ENCODE measurements at regions not wholly inside any gene's neighbourhood (a gene's known extent, or its start where the extent isn't known, plus 50 kb on each side); places are given as distances from the start of the nearest gene placed in this dataset.

DNA sequence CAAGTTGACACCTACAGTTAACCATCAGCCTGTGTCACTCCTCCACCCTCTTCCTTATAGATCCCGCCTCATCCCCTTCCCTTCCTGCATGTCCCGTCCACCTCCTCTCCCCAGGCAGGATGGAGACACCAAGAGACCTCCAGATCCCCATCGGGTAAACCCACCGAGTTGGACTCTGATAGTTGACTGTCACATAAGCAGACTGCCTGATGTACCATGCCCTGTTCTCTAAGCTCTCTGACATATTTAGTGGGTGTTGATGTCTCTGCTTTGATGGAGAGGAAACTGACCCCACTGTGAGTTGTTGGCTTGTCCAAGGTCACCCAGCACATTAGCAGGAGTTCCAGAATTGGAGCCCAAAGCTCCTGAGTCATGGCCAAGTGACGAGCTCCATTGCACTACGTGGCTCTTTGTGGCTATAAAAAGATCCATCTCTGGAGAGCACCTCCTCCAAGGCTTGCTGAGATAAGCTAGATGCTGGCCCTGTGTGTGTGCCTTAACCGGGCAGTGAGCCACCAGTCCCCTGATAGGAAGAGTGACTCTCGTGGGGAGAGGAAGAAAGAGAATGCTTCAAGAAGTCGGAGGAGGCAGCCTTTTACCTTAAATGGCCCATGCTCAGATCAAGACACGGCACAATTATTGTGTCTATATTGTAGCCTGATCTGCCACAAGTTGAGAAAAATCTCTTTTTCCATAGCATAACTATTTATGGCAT, 236.0 kb upstream of the ECI2 start:
- 66% methylated on average over 10 of the region's 10 CpGs for WGBS
- Histone ChIP-seq H3K27ac (replicated peaks in 1 of 4) (no peak overlapping the region), H3K9me3 (no peaks in the 10 kb centered on the region), H3K4me1 (peaks cover 0 to 18% (median 4%) of the 10 kb centered on the region in 4 donors), H3K27me3 (no peaks in the 10 kb centered on the region), H3K4me3 (no peak overlapping the region), H3K36me3 (no peaks in the 10 kb centered on the region)
- no peak for TF ChIP-seq POLR2AphosphoS5 (IDR thresholded peaks at IDR 0.05)
- no peak for TF ChIP-seq EP300 (IDR thresholded peaks at IDR 0.05)
- no peak for TF ChIP-seq CTCF (IDR thresholded peaks at IDR 0.05)
- TF ChIP-seq POLR2A (IDR thresholded peaks at IDR 0.05; ENCODE audit: low read depth), result no peak
- intact Hi-C loops (cut with DNase I), result no loop called here
- DNase-seq (ENCODE audit: extremely low spot score), result no peak

DNA sequence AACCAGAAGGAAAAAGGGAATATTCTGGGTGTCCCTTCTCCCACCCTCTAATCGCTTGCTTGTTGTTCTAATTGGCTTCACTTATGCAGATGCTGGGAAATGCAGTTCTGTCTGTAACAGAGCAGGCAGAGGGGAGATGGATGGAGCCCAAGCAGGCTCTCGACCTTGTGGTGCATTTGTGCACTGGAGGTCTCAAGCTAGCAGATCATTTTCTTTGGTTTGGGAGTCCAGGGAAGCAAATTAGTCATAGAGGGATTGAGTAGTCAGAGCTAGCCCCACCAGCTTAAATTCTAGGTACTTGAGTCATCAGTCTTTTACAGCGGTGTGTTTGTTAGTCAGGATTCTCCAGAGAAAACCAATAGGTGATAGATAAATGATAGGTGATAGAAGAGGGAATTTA, 234.7 kb upstream of the ECI2 start:
- H3K27me3 ChIP-seq, result no peaks in the 10 kb centered on the region
- no peaks in the 10 kb centered on the region for H3K36me3 ChIP-seq
- no peaks in the 10 kb centered on the region for H3K9me3 ChIP-seq
- H3K4me1 ChIP-seq, result peaks cover 0 to 18% (median 8%) of the 10 kb centered on the region in 4 donors
- no peak overlapping the region for H3K4me3 ChIP-seq
- TF ChIP-seq CTCF (IDR thresholded peaks at IDR 0.05) (no peak), POLR2A (IDR thresholded peaks at IDR 0.05; ENCODE audit: low read depth) (no peak), POLR2AphosphoS5 (IDR thresholded peaks at IDR 0.05) (no peak), EP300 (IDR thresholded peaks at IDR 0.05) (no peak)
- intact Hi-C loops (cut with DNase I), result no loop called here
- WGBS, result 46% methylated on average over 3 of the region's 3 CpGs
- H3K27ac ChIP-seq (replicated peaks in 1 of 4), result no peak overlapping the region
- no peak for DNase-seq (ENCODE audit: extremely low spot score)

DNA sequence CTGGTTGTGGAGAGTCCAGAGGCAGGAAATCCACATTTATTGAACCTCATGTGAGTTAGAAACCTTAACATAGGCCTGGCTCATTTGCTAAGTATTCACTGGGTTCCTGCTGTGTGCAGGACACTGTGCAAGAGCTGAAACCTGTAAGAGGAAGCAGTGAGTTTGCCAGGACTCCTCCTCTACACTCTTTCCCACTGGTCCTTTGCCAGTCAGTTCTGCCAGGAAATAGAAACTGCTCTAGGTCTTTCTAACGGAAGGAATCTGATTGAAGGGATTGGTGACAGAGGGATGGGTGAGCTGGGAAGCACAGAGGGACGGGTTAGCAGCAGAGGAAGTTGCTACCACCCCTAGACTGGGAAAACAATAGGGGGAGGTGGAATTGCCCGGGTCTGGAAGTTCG, 234.2 kb upstream of the ECI2 start:
- DNase-seq (ENCODE audit: extremely low spot score), result no peak
- TF ChIP-seq EP300 (IDR thresholded peaks at IDR 0.05), result no peak
- no peak for TF ChIP-seq POLR2A (IDR thresholded peaks at IDR 0.05; ENCODE audit: low read depth)
- no peak for TF ChIP-seq POLR2AphosphoS5 (IDR thresholded peaks at IDR 0.05)
- TF ChIP-seq CTCF (IDR thresholded peaks at IDR 0.05), result no peak
- WGBS, result 64% methylated on average over 4 of the region's 4 CpGs
- intact Hi-C loops (cut with DNase I), result no loop called here
- Histone ChIP-seq H3K27me3 (no peaks in the 10 kb centered on the region), H3K4me3 (no peak overlapping the region), H3K4me1 (peaks cover 0 to 18% (median 8%) of the 10 kb centered on the region in 4 donors), H3K9me3 (no peaks in the 10 kb centered on the region), H3K27ac (replicated peaks in 1 of 4) (no peak overlapping the region), H3K36me3 (no peaks in the 10 kb centered on the region)

GRCh38 chr6:4368649-4369048, 233.3 kb upstream of the ECI2 start:
- TF ChIP-seq CTCF (IDR thresholded peaks at IDR 0.05) (no peak), POLR2AphosphoS5 (IDR thresholded peaks at IDR 0.05) (no peak), POLR2A (IDR thresholded peaks at IDR 0.05; ENCODE audit: low read depth) (no peak), EP300 (IDR thresholded peaks at IDR 0.05) (no peak)
- no peak overlapping the region for H3K4me3 ChIP-seq
- H3K9me3 ChIP-seq, result no peaks in the 10 kb centered on the region
- no peak for DNase-seq (ENCODE audit: extremely low spot score)
- intact Hi-C loops (cut with DNase I), result no loop called here
- H3K27me3 ChIP-seq, result no peaks in the 10 kb centered on the region
- H3K4me1 ChIP-seq, result peaks cover 0 to 18% (median 8%) of the 10 kb centered on the region in 4 donors
- H3K36me3 ChIP-seq, result no peaks in the 10 kb centered on the region
- no peak overlapping the region for H3K27ac ChIP-seq (replicated peaks in 1 of 4)

GRCh38 chr6:4367643-4368042, 232.3 kb upstream of the ECI2 start:
- DNase-seq (ENCODE audit: extremely low spot score), result no peak
- peaks cover 0 to 18% (median 8%) of the 10 kb centered on the region in 4 donors for H3K4me1 ChIP-seq
- H3K27me3 ChIP-seq, result no peaks in the 10 kb centered on the region
- no peak overlapping the region for H3K27ac ChIP-seq (replicated peaks in 1 of 4)
- no peak overlapping the region for H3K4me3 ChIP-seq
- no peak for TF ChIP-seq POLR2AphosphoS5 (IDR thresholded peaks at IDR 0.05)
- no peak for TF ChIP-seq CTCF (IDR thresholded peaks at IDR 0.05)
- no peak for TF ChIP-seq EP300 (IDR thresholded peaks at IDR 0.05)
- no peaks in the 10 kb centered on the region for H3K36me3 ChIP-seq
- intact Hi-C loops (cut with DNase I), result no loop called here
- no peaks in the 10 kb centered on the region for H3K9me3 ChIP-seq
- 100% methylated on average over 1 of the region's 1 CpG for WGBS
